ENCODE measurements at regions not wholly inside any gene's neighbourhood (a gene's known extent, or its start where the extent isn't known, plus 50 kb on each side); places are given as distances from the start of the nearest gene placed in this dataset.

DNA sequence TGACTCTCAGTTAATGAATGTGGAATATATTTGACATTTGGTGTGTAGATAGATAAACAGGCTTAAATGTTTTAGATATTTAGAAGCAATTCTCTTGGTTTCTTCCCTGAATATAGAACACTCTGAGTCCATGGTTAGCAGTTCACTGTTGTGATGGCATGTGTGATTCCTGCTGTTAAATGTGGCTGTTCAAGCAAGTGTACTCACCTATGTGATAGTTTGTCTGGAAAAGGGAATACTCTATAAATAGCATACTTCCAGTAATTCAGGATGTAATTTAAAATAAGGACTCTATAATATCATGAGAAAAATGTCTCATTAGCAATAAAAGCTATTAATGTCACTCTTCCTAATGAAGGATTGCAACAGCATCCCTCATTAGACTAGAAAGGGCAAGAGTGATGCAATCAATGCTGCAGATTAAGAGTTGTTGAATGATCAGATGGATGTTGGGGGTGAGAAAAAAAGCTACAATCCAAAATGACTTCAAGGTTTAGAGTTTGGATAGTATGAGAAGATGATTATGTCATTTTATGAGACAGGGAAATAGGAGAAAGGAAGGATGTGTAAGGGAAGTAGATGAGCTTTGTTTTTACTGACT is 201.8 kb upstream of the WDFY3 start:
- H3K9me3 Mint-ChIP-seq = peaks cover 5% of the 10 kb centered on the region
- no peak overlapping the region for H3K4me3 Mint-ChIP-seq
- no peaks in the 10 kb centered on the region for H3K27me3 Mint-ChIP-seq
- DNase-seq (ENCODE audit: extremely low spot score, unreplicated experiment) = no peak
- H3K27ac Mint-ChIP-seq = no peak overlapping the region
- H3K36me3 Mint-ChIP-seq = no peaks in the 10 kb centered on the region
- H3K4me1 Mint-ChIP-seq (ENCODE audit: unreplicated experiment) = no peaks in the 10 kb centered on the region
- TF ChIP-seq, protein P1, sequence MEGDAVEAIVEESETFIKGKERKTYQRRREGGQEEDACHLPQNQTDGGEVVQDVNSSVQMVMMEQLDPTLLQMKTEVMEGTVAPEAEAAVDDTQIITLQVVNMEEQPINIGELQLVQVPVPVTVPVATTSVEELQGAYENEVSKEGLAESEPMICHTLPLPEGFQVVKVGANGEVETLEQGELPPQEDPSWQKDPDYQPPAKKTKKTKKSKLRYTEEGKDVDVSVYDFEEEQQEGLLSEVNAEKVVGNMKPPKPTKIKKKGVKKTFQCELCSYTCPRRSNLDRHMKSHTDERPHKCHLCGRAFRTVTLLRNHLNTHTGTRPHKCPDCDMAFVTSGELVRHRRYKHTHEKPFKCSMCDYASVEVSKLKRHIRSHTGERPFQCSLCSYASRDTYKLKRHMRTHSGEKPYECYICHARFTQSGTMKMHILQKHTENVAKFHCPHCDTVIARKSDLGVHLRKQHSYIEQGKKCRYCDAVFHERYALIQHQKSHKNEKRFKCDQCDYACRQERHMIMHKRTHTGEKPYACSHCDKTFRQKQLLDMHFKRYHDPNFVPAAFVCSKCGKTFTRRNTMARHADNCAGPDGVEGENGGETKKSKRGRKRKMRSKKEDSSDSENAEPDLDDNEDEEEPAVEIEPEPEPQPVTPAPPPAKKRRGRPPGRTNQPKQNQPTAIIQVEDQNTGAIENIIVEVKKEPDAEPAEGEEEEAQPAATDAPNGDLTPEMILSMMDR (conservative IDR thresholded peaks at IDR 0.05) = no peak

DNA sequence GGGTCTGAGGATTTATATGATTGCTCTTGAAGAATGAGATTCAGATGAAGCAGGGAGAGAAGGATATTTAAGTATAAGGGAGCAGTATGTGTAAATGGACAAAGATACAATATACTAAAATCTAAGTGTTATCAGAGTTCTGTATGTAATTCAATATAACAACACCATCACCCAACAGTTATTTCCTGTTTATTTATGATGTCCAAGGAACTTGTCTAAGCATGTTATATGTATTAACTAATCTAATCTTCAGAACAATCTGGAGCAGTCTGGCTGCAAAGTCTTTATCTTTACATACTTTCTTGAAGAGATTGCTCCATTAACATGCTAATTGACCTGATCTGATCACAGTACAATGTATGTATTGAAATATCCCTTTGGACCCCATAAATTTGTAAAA is 203.8 kb upstream of the WDFY3 start:
- TF ChIP-seq, protein P1 (conservative IDR thresholded peaks at IDR 0.05) = no peak
- Mint-ChIP-seq H3K36me3 (no peaks in the 10 kb centered on the region), H3K4me1 (ENCODE audit: unreplicated experiment) (no peaks in the 10 kb centered on the region)

DNA sequence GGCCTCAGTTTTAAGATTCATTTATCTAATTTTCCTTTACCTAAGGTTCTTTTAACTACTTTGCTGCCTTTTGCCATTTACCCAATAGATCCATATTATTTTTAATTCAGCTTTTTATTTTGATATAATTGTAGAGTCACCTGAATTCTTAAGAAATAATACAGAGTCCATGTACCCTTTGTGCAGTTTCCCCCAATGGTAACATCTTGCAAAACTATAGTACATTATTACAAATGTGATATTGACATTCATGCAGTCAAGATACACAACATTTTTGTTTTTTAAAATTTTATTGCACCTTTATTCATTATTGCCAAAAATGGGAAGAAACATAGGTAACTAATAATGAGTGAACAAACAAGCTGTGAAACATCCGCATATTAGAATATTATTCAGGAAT is 208.7 kb upstream of the WDFY3 start:
- TF ChIP-seq, protein P1 (conservative IDR thresholded peaks at IDR 0.05) = no peak
- Mint-ChIP-seq H3K36me3 (no peaks in the 10 kb centered on the region), H3K4me3 (no peak overlapping the region), H3K27ac (no peak overlapping the region), H3K9me3 (peaks cover 5% of the 10 kb centered on the region), H3K27me3 (no peaks in the 10 kb centered on the region), H3K4me1 (ENCODE audit: unreplicated experiment) (no peaks in the 10 kb centered on the region)
- DNase-seq (ENCODE audit: extremely low spot score, unreplicated experiment) = no peak

More for the DNA sequence above, 203.8 kb upstream of the WDFY3 start:
- H3K27me3 Mint-ChIP-seq = no peaks in the 10 kb centered on the region
- H3K4me3 Mint-ChIP-seq = no peak overlapping the region
- no peak for DNase-seq (ENCODE audit: extremely low spot score, unreplicated experiment)
- no peak overlapping the region for H3K27ac Mint-ChIP-seq
- H3K9me3 Mint-ChIP-seq = peaks cover 7% of the 10 kb centered on the region

DNA sequence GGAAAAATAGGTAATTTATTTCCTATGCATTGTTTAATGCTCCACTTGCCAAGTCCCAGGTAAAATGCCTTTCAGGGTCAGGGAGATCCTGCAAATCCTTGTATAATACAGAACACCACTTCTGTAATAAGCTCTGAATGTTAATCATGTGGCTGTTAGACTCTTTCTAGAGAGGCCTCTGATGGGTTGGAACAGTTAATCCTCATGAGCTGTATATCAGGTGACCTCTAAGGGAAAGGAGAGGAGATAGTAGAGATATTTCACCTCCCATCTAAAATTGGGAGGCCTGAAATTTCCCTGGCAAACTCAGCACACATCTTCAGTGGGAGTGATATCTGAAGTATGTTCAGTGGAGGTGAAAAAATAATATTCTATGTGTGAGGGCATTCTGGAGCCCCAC is 210.6 kb upstream of the WDFY3 start:
- TF ChIP-seq, protein P1 (conservative IDR thresholded peaks at IDR 0.05) = no peak
- Mint-ChIP-seq H3K4me1 (ENCODE audit: unreplicated experiment) (no peaks in the 10 kb centered on the region), H3K36me3 (no peaks in the 10 kb centered on the region), H3K27me3 (no peaks in the 10 kb centered on the region), H3K27ac (no peak overlapping the region), H3K4me3 (no peak overlapping the region), H3K9me3 (peaks cover 5% of the 10 kb centered on the region)
- DNase-seq (ENCODE audit: extremely low spot score, unreplicated experiment) = no peak

DNA sequence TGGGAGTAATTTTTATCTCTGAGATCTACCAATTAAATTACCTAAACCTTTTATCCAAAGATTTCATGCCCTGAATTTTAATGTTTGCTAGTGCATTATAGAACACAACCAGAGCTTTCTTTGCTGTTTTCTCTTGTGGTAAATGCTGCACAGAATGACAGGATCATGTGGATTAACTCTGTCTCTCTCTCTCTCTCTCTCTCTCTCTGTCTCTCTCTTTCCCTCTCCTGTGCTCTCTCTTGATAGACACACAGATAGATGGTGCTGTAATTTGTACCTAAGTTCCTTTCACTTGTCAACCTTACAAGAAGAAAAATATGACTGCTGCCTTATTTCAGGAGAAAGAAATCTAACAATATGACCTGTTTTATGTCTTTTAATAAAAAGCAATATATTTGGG is 211.2 kb upstream of the WDFY3 start:
- no peaks in the 10 kb centered on the region for H3K4me1 Mint-ChIP-seq (ENCODE audit: unreplicated experiment)
- no peak overlapping the region for H3K27ac Mint-ChIP-seq
- TF ChIP-seq, protein P1 (conservative IDR thresholded peaks at IDR 0.05) = no peak
- no peak for DNase-seq (ENCODE audit: extremely low spot score, unreplicated experiment)
- no peaks in the 10 kb centered on the region for H3K27me3 Mint-ChIP-seq
- no peaks in the 10 kb centered on the region for H3K36me3 Mint-ChIP-seq
- H3K4me3 Mint-ChIP-seq = no peak overlapping the region
- H3K9me3 Mint-ChIP-seq = peaks cover 5% of the 10 kb centered on the region

DNA sequence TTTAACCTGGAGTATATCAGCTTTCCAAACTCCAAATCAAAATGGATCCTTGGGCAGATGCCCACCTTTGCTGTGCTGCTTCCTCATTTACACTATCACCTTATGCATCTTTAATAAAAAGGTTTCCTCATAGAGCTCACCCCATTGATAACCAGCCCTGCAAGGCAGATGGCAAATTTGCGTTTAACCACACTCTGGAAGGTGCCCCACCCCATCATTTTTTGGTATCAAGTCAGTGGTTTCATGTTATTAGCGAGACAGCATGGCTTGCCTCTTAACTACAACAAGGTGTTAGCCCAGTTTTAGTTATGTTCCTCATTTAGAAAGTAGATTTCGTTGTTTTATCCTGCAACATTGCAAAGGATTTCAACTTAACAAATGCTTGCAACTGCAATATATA is 214.0 kb upstream of the WDFY3 start:
- Mint-ChIP-seq H3K4me1 (ENCODE audit: unreplicated experiment) (no peaks in the 10 kb centered on the region), H3K27me3 (no peaks in the 10 kb centered on the region), H3K4me3 (no peak overlapping the region), H3K27ac (no peak overlapping the region), H3K36me3 (no peaks in the 10 kb centered on the region), H3K9me3 (no peaks in the 10 kb centered on the region)
- TF ChIP-seq, protein P1 (conservative IDR thresholded peaks at IDR 0.05) = no peak
- DNase-seq (ENCODE audit: extremely low spot score, unreplicated experiment) = no peak

Data from type B pancreatic cell (in vitro differentiated cells).